Uterus (tissue), 3 donors: ENCODE measurements at regions not wholly inside any gene's neighbourhood (a gene's known extent, or its start where the extent isn't known, plus 50 kb on each side); places are given as distances from the start of the nearest gene placed in this dataset.

Experiments
- DNase-seq, 2 donors: peaks; one replicate each; pipeline ENCODE4 v3.0.0-alpha.2; 2019 to 2020
- H3K27ac ChIP-seq, 2 donors: fragments of 200-600 bp; sonication (generic); 1 replicate in 1 of 2; 2 replicates in 1 of 2; pipeline ENCODE4 v1.5.1; 2016 to 2018
- H3K27me3 ChIP-seq, 2 donors: fragments of 200-600 bp; sonication (generic); one replicate each; pipeline ENCODE4 v1.5.1; 2018 to 2019; ENCODE audit warnings: control low read depth in 1 of 2
- H3K36me3 ChIP-seq, 2 donors: fragments of 200-600 bp; sonication (generic); one replicate each; pipeline ENCODE4 v1.5.1; 2019; ENCODE audit warnings: control low read depth in 1 of 2
- H3K4me1 ChIP-seq, 2 donors: fragments of 200-600 bp; sonication (generic); one replicate each; pipeline ENCODE4 v1.5.1; 2018 to 2019; ENCODE audit warnings: control low read depth in 1 of 2
- H3K4me3 ChIP-seq, 2 donors: fragments of 200-600 bp; sonication (generic); 1 replicate in 1 of 2; 2 replicates in 1 of 2; pipeline ENCODE4 v1.5.1; 2018 to 2019; ENCODE audit warnings: mild to moderate bottlenecking in 1 of 2
- H3K9me3 ChIP-seq, 2 donors: fragments of 200-600 bp; sonication (generic); one replicate each; pipeline ENCODE4 v1.5.1; 2019; ENCODE audit warnings: control low read depth in 1 of 2
- POLR2A ChIP-seq, 2 donors: fragments of 450-650 bp; IDR thresholded peaks; one replicate each; pipeline ENCODE4 v1.6.1; 2016; ENCODE audit warnings: antibody characterized with exemption in 2 of 2, mild to moderate bottlenecking in 1 of 2, moderate library complexity in 1 of 2
- intact Hi-C: fragments of 100-400 bp; cut with DNase I; formaldehyde crosslinking; loops from one replicate; pipeline ENCODE4 v1.15.1; 2023; ENCODE audit warnings: low total_unique reads
- TF ChIP-seq, protein P1 (sequence below), 4 experiments: fragments of 200-600 bp in 2 of 4; fragments of 450-650 bp in 2 of 4; sonication (generic) in 2 of 4; IDR thresholded peaks; one replicate each; pipeline ENCODE4 v1.5.1; 2016 to 2019; ENCODE audit warnings: antibody characterized with exemption in 4 of 4, mild to moderate bottlenecking in 2 of 4, moderate library complexity in 1 of 4
- donor health status: DM: yes; HTN: yes; CAD: no.

DNA sequence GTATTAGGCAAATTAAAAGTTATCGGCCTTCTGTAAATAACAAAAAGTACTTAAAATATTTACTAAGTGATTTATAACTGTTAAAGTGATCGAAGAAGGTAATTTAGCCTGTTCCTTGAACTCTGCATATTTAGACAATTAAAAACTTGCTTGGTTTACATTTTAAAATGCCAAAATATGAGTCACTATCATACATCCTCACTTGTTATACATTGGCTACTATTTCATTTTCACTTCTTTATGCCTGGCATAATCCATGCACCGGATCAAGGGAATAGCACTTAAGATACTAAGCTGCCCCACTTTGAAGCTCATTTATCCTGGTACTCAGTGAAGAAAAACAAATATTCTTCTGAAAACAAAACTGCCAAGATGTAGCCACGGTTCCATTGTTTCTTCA is 344.6 kb downstream of the UBE3D start:
- Histone ChIP-seq H3K4me3 (no peak overlapping the region), H3K4me1 (no peaks in the 10 kb centered on the region), H3K27me3 (no peaks in the 10 kb centered on the region), H3K9me3 (no peaks in the 10 kb centered on the region), H3K36me3 (no peaks in the 10 kb centered on the region), H3K27ac (no peak overlapping the region)
- intact Hi-C loops = no loop called here
- no peak for DNase-seq
- no peak for TF ChIP-seq POLR2A (IDR thresholded peaks at IDR 0.05)

DNA sequence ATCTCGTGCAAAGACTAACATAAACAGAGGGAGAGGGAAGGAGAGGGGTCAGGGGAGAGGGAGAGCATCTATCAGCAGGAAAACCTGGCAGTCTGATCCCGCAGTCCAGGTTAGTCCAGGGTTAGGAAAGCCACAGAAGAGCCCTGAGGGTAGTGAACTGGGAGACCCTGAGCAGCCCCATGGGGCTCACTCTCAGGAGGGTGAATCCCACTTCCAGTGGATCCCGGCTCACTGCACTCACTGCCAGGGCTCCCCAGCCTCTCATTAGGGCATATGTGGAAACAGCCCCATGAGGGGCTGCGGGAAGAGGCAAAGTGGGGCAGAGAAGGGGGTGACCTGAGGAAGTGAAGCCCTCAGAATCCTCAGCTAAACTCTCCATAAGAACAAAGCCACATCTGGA is 329.9 kb downstream of the UBE3D start:
- Histone ChIP-seq H3K4me1 (no peaks in the 10 kb centered on the region), H3K27ac (no peak overlapping the region), H3K4me3 (no peak overlapping the region), H3K9me3 (no peaks in the 10 kb centered on the region), H3K27me3 (no peaks in the 10 kb centered on the region), H3K36me3 (no peaks in the 10 kb centered on the region)
- TF ChIP-seq POLR2A (IDR thresholded peaks at IDR 0.05) = no peak
- TF ChIP-seq, protein P1, sequence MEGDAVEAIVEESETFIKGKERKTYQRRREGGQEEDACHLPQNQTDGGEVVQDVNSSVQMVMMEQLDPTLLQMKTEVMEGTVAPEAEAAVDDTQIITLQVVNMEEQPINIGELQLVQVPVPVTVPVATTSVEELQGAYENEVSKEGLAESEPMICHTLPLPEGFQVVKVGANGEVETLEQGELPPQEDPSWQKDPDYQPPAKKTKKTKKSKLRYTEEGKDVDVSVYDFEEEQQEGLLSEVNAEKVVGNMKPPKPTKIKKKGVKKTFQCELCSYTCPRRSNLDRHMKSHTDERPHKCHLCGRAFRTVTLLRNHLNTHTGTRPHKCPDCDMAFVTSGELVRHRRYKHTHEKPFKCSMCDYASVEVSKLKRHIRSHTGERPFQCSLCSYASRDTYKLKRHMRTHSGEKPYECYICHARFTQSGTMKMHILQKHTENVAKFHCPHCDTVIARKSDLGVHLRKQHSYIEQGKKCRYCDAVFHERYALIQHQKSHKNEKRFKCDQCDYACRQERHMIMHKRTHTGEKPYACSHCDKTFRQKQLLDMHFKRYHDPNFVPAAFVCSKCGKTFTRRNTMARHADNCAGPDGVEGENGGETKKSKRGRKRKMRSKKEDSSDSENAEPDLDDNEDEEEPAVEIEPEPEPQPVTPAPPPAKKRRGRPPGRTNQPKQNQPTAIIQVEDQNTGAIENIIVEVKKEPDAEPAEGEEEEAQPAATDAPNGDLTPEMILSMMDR (IDR thresholded peaks at IDR 0.05) = no peak
- DNase-seq = no peak
- intact Hi-C loops = no loop called here

DNA sequence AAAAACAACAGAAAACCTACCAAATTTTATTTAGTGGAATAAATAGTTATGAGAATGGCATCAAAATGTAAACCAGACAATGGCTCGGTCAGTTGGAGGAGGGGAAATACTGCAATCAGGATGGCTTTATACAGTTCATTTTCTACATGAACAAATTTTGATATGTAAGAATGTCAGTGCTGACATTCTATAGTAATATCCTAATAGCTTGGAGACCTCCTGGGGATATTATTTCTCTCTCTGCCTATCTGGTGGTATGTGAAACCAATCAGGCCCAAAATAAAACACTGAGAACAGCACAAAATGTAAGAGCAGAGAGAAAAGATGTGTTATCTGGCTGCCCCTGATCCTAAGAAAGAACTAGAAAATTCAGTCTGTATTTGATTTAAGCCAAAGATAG is 327.7 kb downstream of the UBE3D start:
- TF ChIP-seq, protein P1 (IDR thresholded peaks at IDR 0.05) = no peak
- TF ChIP-seq POLR2A (IDR thresholded peaks at IDR 0.05) = no peak
- Histone ChIP-seq H3K9me3 (no peaks in the 10 kb centered on the region), H3K36me3 (no peaks in the 10 kb centered on the region), H3K27ac (no peak overlapping the region), H3K27me3 (no peaks in the 10 kb centered on the region), H3K4me1 (no peaks in the 10 kb centered on the region), H3K4me3 (no peak overlapping the region)
- DNase-seq = no peak
- intact Hi-C loops = no loop called here

DNA sequence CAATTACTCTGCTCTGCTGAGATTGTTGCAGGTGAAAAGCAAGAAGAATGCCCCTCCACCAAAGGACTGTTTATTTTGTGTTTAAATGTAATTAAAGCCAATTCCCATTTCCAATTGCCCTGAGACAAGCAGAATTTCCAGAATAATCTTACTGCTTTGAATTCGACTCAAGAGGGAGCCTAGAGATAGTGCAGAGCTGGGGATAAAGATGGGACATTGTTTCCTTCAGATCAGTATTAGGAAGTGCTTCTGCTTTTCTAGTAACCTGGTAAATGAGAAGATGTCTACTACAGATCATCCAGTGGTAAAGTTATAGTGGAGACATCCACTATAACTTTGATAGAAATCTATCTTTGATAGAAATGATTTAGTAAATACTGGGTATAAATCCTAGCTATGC is 326.9 kb downstream of the UBE3D start:
- Histone ChIP-seq H3K4me3 (no peak overlapping the region), H3K9me3 (no peaks in the 10 kb centered on the region), H3K4me1 (no peaks in the 10 kb centered on the region), H3K27me3 (no peaks in the 10 kb centered on the region), H3K36me3 (no peaks in the 10 kb centered on the region), H3K27ac (no peak overlapping the region)
- TF ChIP-seq POLR2A (IDR thresholded peaks at IDR 0.05) = no peak
- TF ChIP-seq, protein P1 (IDR thresholded peaks at IDR 0.05) = no peak
- intact Hi-C loops = no loop called here
- no peak for DNase-seq

DNA sequence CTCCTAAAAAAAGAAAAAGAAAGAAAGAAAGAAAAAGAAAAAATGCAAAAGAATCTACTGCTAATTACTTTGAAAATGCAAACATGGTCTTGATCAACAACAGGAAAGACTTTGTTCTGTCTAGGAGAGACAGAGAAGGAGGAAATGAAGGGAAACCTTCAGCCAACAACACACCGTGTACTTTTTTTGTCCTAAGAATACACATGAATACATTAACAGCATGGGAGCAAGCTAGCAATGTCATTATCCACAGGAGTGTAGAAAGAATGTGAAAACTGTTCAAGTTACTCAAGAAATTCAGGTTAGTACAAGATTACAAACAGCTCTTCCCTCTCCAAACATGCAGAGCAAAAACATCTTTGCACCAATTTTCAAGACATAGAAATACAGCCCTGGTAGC is 326.3 kb downstream of the UBE3D start:
- no peaks in the 10 kb centered on the region for H3K36me3 ChIP-seq
- no peaks in the 10 kb centered on the region for H3K27me3 ChIP-seq
- H3K4me3 ChIP-seq = no peak overlapping the region
- no peaks in the 10 kb centered on the region for H3K9me3 ChIP-seq
- H3K27ac ChIP-seq = no peak overlapping the region
- H3K4me1 ChIP-seq = no peaks in the 10 kb centered on the region
- TF ChIP-seq POLR2A (IDR thresholded peaks at IDR 0.05) = no peak
- TF ChIP-seq, protein P1 (IDR thresholded peaks at IDR 0.05) = no peak
- no peak for DNase-seq
- intact Hi-C loops = no loop called here

DNA sequence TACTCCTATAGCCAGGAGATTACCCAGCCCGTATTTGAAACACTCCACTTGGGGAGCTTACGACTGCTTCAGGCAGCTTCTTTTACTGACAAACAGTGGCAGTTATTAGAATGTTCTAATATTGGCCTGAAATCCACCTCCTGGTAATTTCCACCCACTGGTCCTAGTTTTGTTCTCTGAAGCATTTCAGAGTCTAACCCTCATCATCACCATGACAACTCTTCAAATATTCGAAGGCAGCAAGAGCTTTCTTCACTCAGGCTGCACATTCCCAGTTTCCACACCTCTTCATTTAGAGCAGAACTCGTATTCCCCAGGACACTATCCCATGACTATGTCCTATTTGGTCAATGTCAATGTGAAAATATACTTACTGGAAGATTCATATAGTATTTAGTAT is 325.6 kb downstream of the UBE3D start:
- H3K27ac ChIP-seq = no peak overlapping the region
- H3K36me3 ChIP-seq = no peaks in the 10 kb centered on the region
- TF ChIP-seq, protein P1 (IDR thresholded peaks at IDR 0.05) = no peak
- TF ChIP-seq POLR2A (IDR thresholded peaks at IDR 0.05) = no peak
- H3K27me3 ChIP-seq = no peaks in the 10 kb centered on the region
- intact Hi-C loops = no loop called here
- H3K4me1 ChIP-seq = no peaks in the 10 kb centered on the region
- DNase-seq = no peak
- no peak overlapping the region for H3K4me3 ChIP-seq
- H3K9me3 ChIP-seq = no peaks in the 10 kb centered on the region
